Mesothelial cell of epicardium (in vitro differentiated cells): ENCODE measurements at regions not wholly inside any gene's neighbourhood (a gene's known extent, or its start where the extent isn't known, plus 50 kb on each side); places are given as distances from the start of the nearest gene placed in this dataset.

Source experiments
- DNase-seq, 2 experiments: peaks; one replicate each; pipeline ENCODE4 v3.0.0; 2021; ENCODE audit warnings: low spot score in 2 of 2; ENCODE audit not compliant: unreplicated experiment in 2 of 2
- H3K27ac Mint-ChIP-seq: 2 replicates; pipeline ENCODE4 v1.8.0; 2021; ENCODE audit warnings: mixed read lengths
- H3K27me3 Mint-ChIP-seq: 2 replicates; pipeline ENCODE4 v1.8.0; 2021; ENCODE audit warnings: low read depth, mixed read lengths
- H3K36me3 Mint-ChIP-seq: 2 replicates; pipeline ENCODE4 v1.8.0; 2021; ENCODE audit warnings: mixed read lengths
- H3K4me1 Mint-ChIP-seq: 2 replicates; pipeline ENCODE4 v1.8.0; 2021; ENCODE audit warnings: mixed read lengths
- H3K4me3 Mint-ChIP-seq: 2 replicates; pipeline ENCODE4 v1.8.0; 2021; ENCODE audit warnings: mild to moderate bottlenecking, moderate library complexity, mixed read lengths
- H3K9me3 Mint-ChIP-seq: 2 replicates; pipeline ENCODE4 v1.8.0; 2021; ENCODE audit warnings: mixed read lengths
- TF ChIP-seq, protein P1 (sequence below): fragments of 200-600 bp; sonication (generic); IDR thresholded peaks from one replicate; pipeline ENCODE4 v1.5.0; 2021; ENCODE audit warnings: antibody characterized with exemption; ENCODE audit not compliant: unreplicated experiment

DNA sequence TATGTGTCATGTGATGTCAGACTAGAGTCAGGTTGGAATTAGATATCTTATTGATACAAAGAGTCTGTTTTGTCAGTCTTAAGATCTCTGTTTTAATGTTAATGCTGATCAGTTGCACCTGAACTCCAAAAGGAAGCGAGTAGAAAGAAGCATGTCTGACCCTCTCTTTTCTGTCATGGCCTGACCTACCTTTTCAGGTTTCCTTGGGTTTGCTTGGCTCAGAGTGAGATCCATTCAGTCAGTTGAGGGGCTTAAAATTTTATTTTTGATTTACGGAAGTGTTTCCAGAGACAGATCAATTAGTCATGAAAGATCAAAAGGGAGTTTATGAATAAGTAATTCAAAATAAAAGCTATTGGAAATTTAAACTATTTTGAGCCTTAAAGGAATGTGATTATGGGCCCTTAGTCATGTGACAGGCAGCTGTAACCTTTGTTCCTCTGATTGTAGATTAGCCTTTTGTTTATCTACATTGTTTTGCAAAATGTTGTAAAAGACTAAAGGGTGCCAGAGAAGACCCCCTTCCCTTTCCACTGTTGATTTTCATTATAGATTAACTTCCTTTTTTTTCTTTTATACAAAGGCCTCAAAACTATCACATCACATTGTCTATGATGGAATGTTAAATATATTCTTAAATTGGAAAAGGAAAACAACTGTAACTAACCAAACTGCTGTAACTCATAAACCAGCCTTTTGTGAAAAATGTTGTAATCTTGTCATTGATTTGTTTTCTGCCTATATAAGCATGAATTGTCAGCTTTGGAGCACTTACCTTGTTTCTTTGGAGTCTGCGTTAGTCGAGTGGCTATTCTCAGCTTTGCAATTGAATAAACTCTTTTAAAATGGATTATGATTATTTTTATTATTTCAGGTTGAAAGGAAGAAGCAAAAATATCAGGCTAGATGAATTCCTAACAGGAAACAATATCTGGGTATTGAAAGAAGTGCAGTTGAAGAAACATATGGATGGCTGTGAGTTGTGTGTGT is 195.5 kb upstream of the MBL2 start:
- peak overlapping the region; percentile 69 for H3K27ac Mint-ChIP-seq
- no peaks in the 10 kb centered on the region for H3K27me3 Mint-ChIP-seq
- peaks cover 16% of the 10 kb centered on the region for H3K36me3 Mint-ChIP-seq
- H3K4me3 Mint-ChIP-seq, result no peak overlapping the region
- no peak for DNase-seq
- TF ChIP-seq, protein P1, sequence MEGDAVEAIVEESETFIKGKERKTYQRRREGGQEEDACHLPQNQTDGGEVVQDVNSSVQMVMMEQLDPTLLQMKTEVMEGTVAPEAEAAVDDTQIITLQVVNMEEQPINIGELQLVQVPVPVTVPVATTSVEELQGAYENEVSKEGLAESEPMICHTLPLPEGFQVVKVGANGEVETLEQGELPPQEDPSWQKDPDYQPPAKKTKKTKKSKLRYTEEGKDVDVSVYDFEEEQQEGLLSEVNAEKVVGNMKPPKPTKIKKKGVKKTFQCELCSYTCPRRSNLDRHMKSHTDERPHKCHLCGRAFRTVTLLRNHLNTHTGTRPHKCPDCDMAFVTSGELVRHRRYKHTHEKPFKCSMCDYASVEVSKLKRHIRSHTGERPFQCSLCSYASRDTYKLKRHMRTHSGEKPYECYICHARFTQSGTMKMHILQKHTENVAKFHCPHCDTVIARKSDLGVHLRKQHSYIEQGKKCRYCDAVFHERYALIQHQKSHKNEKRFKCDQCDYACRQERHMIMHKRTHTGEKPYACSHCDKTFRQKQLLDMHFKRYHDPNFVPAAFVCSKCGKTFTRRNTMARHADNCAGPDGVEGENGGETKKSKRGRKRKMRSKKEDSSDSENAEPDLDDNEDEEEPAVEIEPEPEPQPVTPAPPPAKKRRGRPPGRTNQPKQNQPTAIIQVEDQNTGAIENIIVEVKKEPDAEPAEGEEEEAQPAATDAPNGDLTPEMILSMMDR, result no peak
- peaks cover 25% of the 10 kb centered on the region for H3K4me1 Mint-ChIP-seq
- peaks cover 23% of the 10 kb centered on the region for H3K9me3 Mint-ChIP-seq

DNA sequence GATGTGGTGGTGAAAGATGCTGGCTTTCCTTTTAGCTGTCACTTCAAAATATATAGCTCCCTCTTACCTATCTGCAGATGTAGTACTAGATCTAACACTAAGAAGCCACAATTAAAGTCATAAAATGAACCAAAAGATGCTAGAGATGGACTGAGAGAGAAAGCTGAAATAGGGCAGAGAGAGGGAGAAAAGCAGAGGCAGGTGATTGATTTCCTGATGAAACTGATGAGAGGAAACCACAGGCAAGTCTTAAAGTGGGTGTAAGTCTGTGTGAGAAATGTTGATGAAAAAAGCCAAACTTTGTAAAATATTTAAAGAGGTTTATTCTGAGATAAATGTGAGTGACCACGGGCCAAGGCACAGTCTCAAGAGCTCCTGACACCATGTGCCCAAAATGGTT is 194.3 kb upstream of the MBL2 start:
- Mint-ChIP-seq H3K27ac (no peak overlapping the region), H3K4me1 (peaks cover 31% of the 10 kb centered on the region), H3K27me3 (no peaks in the 10 kb centered on the region), H3K4me3 (no peak overlapping the region), H3K36me3 (peaks cover 9% of the 10 kb centered on the region), H3K9me3 (peaks cover 11% of the 10 kb centered on the region)
- no peak for DNase-seq
- TF ChIP-seq, protein P1, result no peak

DNA sequence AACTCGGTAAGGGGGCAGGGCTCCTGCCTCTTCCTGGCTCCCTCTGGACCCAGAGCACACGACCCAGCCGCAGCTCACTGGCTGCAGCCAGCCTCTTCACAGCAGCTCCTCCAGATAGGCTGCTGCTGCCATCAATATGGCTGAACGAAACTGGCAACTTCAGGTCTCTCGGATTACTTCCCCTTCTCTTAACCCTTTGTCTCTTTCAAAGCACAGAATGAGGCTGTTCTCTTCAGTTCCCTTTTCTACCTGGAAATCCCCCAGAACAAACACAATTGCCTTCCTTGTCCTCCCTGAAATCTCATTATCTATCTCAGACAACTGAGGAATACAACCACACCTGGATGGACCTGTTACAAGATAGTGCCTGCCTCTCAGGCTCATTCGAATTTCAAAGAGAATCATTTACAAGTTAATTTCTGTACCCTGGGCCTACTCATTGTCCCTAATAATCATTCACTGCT is 193.4 kb upstream of the MBL2 start:
- TF ChIP-seq, protein P1, result no peak
- no peak for DNase-seq
- Mint-ChIP-seq H3K27ac (no peak overlapping the region), H3K27me3 (no peaks in the 10 kb centered on the region), H3K4me3 (no peak overlapping the region), H3K4me1 (peaks cover 39% of the 10 kb centered on the region), H3K36me3 (peaks cover 2% of the 10 kb centered on the region), H3K9me3 (peaks cover 4% of the 10 kb centered on the region)

DNA sequence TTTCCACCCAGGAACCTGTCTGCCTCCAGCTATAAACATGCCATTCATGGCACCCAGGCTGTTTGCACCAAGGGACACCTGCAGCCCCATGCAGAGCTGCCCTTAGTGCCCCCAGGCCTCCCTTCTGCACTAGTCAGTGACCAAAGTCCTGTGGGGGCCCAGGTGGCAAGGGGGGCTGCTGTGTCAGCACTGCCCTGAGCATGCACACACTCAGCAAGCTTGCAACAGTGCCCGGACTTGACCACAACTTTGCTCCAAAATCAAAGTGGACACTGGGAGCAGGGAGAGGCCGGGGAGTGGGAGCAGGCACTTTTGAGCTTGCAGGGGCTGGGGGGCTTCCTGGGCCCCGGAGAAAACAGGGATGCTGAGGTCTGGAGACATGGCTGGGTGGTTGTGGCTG is 192.9 kb upstream of the MBL2 start:
- Mint-ChIP-seq H3K27me3 (no peaks in the 10 kb centered on the region), H3K27ac (no peak overlapping the region), H3K9me3 (peaks cover 3% of the 10 kb centered on the region), H3K4me1 (peaks cover 40% of the 10 kb centered on the region), H3K36me3 (peaks cover 1% of the 10 kb centered on the region), H3K4me3 (no peak overlapping the region)
- DNase-seq, result no peak
- TF ChIP-seq, protein P1, result no peak

DNA sequence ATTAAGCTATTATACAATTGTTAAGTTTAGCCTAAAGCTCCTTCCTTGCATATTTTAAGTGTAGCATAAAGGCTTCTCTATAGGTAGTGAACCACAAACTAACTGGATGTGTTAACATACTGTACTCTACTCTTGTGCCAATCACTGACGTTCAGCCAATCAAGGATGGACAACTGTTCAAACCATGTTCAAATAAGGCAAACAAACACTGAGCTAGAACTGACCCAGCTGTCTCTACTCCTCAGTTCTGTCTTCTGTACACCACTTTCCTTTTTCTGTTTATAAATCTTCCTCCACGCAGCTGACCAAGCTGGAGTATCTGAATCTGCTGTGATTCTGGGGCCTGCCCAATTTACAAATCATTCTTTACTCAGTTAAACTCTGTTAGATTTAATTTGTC is 188.7 kb upstream of the MBL2 start:
- H3K4me3 Mint-ChIP-seq, result no peak overlapping the region
- no peaks in the 10 kb centered on the region for H3K27me3 Mint-ChIP-seq
- no peak for DNase-seq
- no peaks in the 10 kb centered on the region for H3K36me3 Mint-ChIP-seq
- no peaks in the 10 kb centered on the region for H3K9me3 Mint-ChIP-seq
- TF ChIP-seq, protein P1, result no peak
- H3K4me1 Mint-ChIP-seq, result peaks cover 42% of the 10 kb centered on the region
- peak overlapping the region; percentile 11 for H3K27ac Mint-ChIP-seq
